B cell (primary cell): ENCODE measurements at regions not wholly inside any gene's neighbourhood (a gene's known extent, or its start where the extent isn't known, plus 50 kb on each side); places are given as distances from the start of the nearest gene placed in this dataset.
"Not testable (repeated sequence)": the region's sequence is repeated elsewhere in the genome, so short reads cannot be mapped to it uniquely, and the experiment has no call there.

Experiments
- ATAC-seq: fragments of 200-7000 bp; cut with Tn5 transposase; one replicate; pipeline ENCODE4 v1.10.0; 2021; ENCODE audit warnings: low read depth, mild to moderate bottlenecking, moderate number of reproducible peaks, moderate library complexity
- CTCF ChIA-PET: fragments of 350-600 bp; sonication (Branson Sonifier 250); formaldehyde crosslinking; loops from one replicate; lab custom pipeline; 2021; ENCODE audit warnings: antibody characterized with exemption, inconsistent platforms; lab: Charles Lee
- POLR2A ChIA-PET: fragments of 350-600 bp; sonication (Branson Sonifier 250); formaldehyde crosslinking; loops from one replicate; lab custom pipeline; 2021; ENCODE audit warnings: antibody characterized with exemption; lab: Charles Lee
- DNase-seq: peaks from one replicate; pipeline ENCODE4 v3.0.0; 2013
- H2AFZ ChIP-seq: 2 replicates; pipeline ENCODE4 v1.6.1; 2012; ENCODE audit warnings: mild to moderate bottlenecking, low read depth, low read length; ENCODE audit not compliant: insufficient read depth, poor library complexity, severe bottlenecking
- H3K27ac ChIP-seq, 2 donors: 1 replicate in 1 of 2; 2 replicates in 1 of 2; pipeline ENCODE4 v1.5.1; 2012 to 2013; ENCODE audit warnings: low read length in 2 of 2, mild to moderate bottlenecking in 2 of 2, moderate library complexity in 1 of 2
- H3K27me3 ChIP-seq, 4 experiments: fragments of 200-600 bp in 1 of 4; sonication (generic) in 1 of 4; replicated peaks in 1 of 4; 1 replicate in 2 of 4; 2 replicates in 2 of 4; pipeline versions ENCODE4 v1.6.1 to v1.7.0; 2013 to 2016; ENCODE audit warnings: low read length in 3 of 4, mild to moderate bottlenecking in 2 of 4, mixed read lengths in 1 of 4, moderate library complexity in 1 of 4; ENCODE audit not compliant: insufficient read depth in 4 of 4, control insufficient read depth in 3 of 4; ENCODE audit errors: control extremely low read depth in 1 of 4
- H3K36me3 ChIP-seq, 2 experiments: replicated peaks in 1 of 2; 1 replicate in 1 of 2; 2 replicates in 1 of 2; pipeline versions ENCODE4 v1.6.1 to v1.7.1; 2013; ENCODE audit warnings: low read length in 1 of 2; ENCODE audit not compliant: insufficient read depth in 2 of 2, control insufficient read depth in 1 of 2; ENCODE audit errors: control extremely low read depth in 1 of 2, extremely low read depth in 1 of 2
- H3K4me1 ChIP-seq, 2 donors: fragments of 200-600 bp in 1 of 2; sonication (generic) in 1 of 2; 1 replicate in 1 of 2; 2 replicates in 1 of 2; pipeline versions ENCODE4 v1.5.1 to v1.6.1; 2013 to 2017; ENCODE audit warnings: low read length in 2 of 2; ENCODE audit not compliant: control insufficient read depth in 2 of 2, insufficient read depth in 2 of 2
- H3K4me2 ChIP-seq: replicated peaks from 2 replicates; pipeline ENCODE3; 2012; ENCODE audit warnings: mild to moderate bottlenecking, low read depth, low read length; ENCODE audit not compliant: poor library complexity, severe bottlenecking
- H3K4me3 ChIP-seq, 5 experiments: fragments of 200-600 bp in 1 of 5; sonication (generic) in 1 of 5; 1 replicate in 3 of 5; 2 replicates in 2 of 5; pipeline versions ENCODE4 v1.5.1 to v1.7.0; 2011 to 2016; ENCODE audit warnings: low read length in 4 of 5, mild to moderate bottlenecking in 4 of 5, low read depth in 2 of 5, control low read depth in 1 of 5, moderate library complexity in 1 of 5; ENCODE audit not compliant: insufficient read depth in 1 of 5; ENCODE audit errors: control extremely low read depth in 1 of 5, extremely low read depth in 1 of 5
- H3K79me2 ChIP-seq: fragments of 200-600 bp; sonication (generic); one replicate; pipeline ENCODE4 v1.6.0; 2016; ENCODE audit warnings: low read length; ENCODE audit not compliant: control insufficient read depth, insufficient read depth
- H3K9ac ChIP-seq: fragments of 200-600 bp; sonication (generic); 2 replicates; pipeline ENCODE4 v1.6.1; 2017; ENCODE audit warnings: mild to moderate bottlenecking, low read length, moderate library complexity
- H3K9me3 ChIP-seq, 3 donors: one replicate each; pipeline versions ENCODE4 v1.6.1 to v1.7.1; 2013; ENCODE audit warnings: low read length in 2 of 3; ENCODE audit not compliant: control insufficient read depth in 2 of 3, insufficient read depth in 1 of 3; ENCODE audit errors: control extremely low read depth in 1 of 3
- H4K20me1 ChIP-seq: 2 replicates; pipeline ENCODE4 v1.6.0; 2012; ENCODE audit warnings: mild to moderate bottlenecking, low read length; ENCODE audit not compliant: insufficient read depth, control insufficient read depth, poor library complexity, severe bottlenecking
- H3K27ac Mint-ChIP-seq: one replicate; pipeline ENCODE4 v1.8.0; 2021; ENCODE audit warnings: mixed read lengths
- H3K27me3 Mint-ChIP-seq: one replicate; pipeline ENCODE4 v1.8.0; 2021; ENCODE audit warnings: mixed read lengths
- H3K4me1 Mint-ChIP-seq: one replicate; pipeline ENCODE4 v1.8.0; 2021; ENCODE audit warnings: mixed read lengths
- H3K4me3 Mint-ChIP-seq: one replicate; pipeline ENCODE4 v1.8.0; 2021; ENCODE audit warnings: mixed read lengths
- H3K9me3 Mint-ChIP-seq: one replicate; pipeline ENCODE4 v1.8.0; 2022; ENCODE audit warnings: mixed read lengths; ENCODE audit not compliant: insufficient read depth
- EZH2 ChIP-seq: IDR thresholded peaks from 2 replicates; pipeline ENCODE4 v1.6.1; 2012; ENCODE audit warnings: borderline replicate concordance, low read depth, mild to moderate bottlenecking, moderate library complexity, low read length; ENCODE audit not compliant: insufficient read depth, poor library complexity, severe bottlenecking
- WGBS: methylation state at CpG from one replicate; pipeline ENCODE4 v1.1.5; 2013; ENCODE audit warnings: missing lambda C conversion rate; ENCODE audit not compliant: insufficient coverage; 5-methylcytosine and 5-hydroxymethylcytosine counted together
- intact Hi-C: fragments of 100-400 bp; cut with micrococcal nuclease; formaldehyde crosslinking; loops from one replicate; pipeline ENCODE4 v1.10.0; 2022
- TF ChIP-seq, protein P1 (sequence below): fragments of 200-600 bp; IDR thresholded peaks from one replicate; pipeline ENCODE4 v1.8.0; 2022; ENCODE audit warnings: antibody characterized with exemption, mild to moderate bottlenecking

DNA sequence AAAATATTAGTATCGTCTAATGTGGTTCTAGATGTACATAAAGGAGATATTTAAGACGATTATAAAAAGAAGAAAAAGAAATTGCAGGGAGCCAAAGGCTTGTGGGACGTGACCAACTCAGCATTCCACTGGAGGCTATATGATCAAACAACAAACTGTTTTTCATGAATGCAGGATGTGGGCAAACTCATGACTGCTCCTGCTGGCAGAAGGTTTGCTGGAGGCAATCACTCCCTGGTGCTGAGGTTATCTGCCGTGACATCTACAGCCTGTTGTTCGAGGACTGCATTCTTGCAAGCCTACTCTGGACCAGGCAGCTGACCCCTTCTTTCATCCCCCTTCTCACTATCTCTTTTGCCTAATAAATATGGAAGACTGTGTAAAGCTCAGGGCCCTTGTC, 518.1 kb downstream of the UQCRFS1 start:
- WGBS, result 93% methylated on average over 5 of the region's 5 CpGs
- Histone ChIP-seq H3K4me2 (no peak overlapping the region), H3K27ac (no peak overlapping the region), H3K4me3 (no peak overlapping the region), H3K36me3 (no peaks in the 10 kb centered on the region), H4K20me1 (no peaks in the 10 kb centered on the region), H2AFZ (no peak overlapping the region), H3K9me3 (peaks cover 0 to 4% (median 0%) of the 10 kb centered on the region in 3 donors), H3K4me1 (no peaks in the 10 kb centered on the region), H3K27me3 (no peaks in the 10 kb centered on the region), H3K79me2 (no peaks in the 10 kb centered on the region), H3K9ac (no peak overlapping the region)
- no peaks in the 10 kb centered on the region for H3K4me1 Mint-ChIP-seq
- no peak for TF ChIP-seq EZH2
- TF ChIP-seq, protein P1, sequence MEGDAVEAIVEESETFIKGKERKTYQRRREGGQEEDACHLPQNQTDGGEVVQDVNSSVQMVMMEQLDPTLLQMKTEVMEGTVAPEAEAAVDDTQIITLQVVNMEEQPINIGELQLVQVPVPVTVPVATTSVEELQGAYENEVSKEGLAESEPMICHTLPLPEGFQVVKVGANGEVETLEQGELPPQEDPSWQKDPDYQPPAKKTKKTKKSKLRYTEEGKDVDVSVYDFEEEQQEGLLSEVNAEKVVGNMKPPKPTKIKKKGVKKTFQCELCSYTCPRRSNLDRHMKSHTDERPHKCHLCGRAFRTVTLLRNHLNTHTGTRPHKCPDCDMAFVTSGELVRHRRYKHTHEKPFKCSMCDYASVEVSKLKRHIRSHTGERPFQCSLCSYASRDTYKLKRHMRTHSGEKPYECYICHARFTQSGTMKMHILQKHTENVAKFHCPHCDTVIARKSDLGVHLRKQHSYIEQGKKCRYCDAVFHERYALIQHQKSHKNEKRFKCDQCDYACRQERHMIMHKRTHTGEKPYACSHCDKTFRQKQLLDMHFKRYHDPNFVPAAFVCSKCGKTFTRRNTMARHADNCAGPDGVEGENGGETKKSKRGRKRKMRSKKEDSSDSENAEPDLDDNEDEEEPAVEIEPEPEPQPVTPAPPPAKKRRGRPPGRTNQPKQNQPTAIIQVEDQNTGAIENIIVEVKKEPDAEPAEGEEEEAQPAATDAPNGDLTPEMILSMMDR, result no peak
- CTCF ChIA-PET, result no interaction called here
- ATAC-seq, result no peak
- POLR2A ChIA-PET, result no interaction called here
- DNase-seq, result no peak
- intact Hi-C loops, result no loop called here
- H3K27me3 Mint-ChIP-seq, result no peaks in the 10 kb centered on the region
- no peak overlapping the region for H3K27ac Mint-ChIP-seq
- H3K4me3 Mint-ChIP-seq, result no peak overlapping the region
- H3K9me3 Mint-ChIP-seq, result no peaks in the 10 kb centered on the region

DNA sequence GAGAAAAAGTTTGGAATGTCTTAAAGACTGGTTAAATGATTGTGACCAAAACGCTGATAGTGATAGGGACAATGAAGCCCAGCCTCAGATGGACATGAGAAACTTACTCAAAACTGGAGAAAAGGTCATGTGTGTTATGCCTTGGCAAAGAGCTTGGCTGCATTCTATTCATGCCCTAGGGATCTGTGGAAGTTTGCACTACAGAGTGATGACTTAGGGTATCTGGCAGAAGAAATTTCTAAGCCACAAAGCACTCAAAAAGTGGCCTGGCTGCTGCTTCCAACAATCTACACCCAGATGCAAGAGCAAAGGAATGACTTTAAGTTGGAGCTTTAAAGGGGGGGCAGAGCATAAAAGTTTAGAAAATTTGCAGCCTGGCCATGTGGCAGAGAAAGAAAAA, 521.3 kb downstream of the UQCRFS1 start:
- no peaks in the 10 kb centered on the region for H3K27me3 ChIP-seq
- CTCF ChIA-PET, result no interaction called here

DNA sequence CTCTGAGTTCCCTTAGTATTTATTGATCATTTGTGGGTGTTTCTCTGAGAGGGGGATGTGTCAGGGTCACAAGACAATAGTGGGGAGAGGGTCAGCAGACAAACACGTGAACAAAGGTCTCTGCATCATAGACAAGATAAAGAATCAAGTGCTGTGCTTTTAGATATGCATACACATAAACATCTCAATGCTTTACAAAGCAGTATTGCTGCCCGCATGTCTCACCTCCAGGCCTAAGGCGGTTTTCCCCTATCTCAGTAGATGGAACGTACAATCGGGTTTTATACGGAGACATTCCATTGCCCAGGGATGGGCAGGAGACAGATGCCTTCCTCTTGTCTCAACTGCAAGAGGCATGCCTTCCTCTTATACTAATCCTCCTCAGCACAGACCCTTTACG, 523.5 kb downstream of the UQCRFS1 start:
- H4K20me1 ChIP-seq, H3K4me3 ChIP-seq, H3K79me2 ChIP-seq, H3K27me3 ChIP-seq, H3K9me3 Mint-ChIP-seq, H3K27me3 Mint-ChIP-seq, POLR2A ChIA-PET, ATAC-seq, H3K27ac Mint-ChIP-seq, DNase-seq, H3K9ac ChIP-seq, H3K36me3 ChIP-seq, CTCF ChIA-PET, H3K4me1 ChIP-seq, H2AFZ ChIP-seq, H3K27ac ChIP-seq, intact Hi-C loops, H3K4me2 ChIP-seq, H3K9me3 ChIP-seq, H3K4me1 Mint-ChIP-seq, H3K4me3 Mint-ChIP-seq: not testable (repeated sequence)
- WGBS, result no CpG with 5 or more reads among the region's 7 CpGs

More for the DNA sequence above, 521.3 kb downstream of the UQCRFS1 start:
- DNase-seq (no peak), ATAC-seq (no peak)
- TF ChIP-seq, protein P1, result no peak
- no peak for TF ChIP-seq EZH2
- Histone ChIP-seq H3K4me2 (no peak overlapping the region), H3K4me3 (no peak overlapping the region), H3K9me3 (peaks cover 0 to 4% (median 0%) of the 10 kb centered on the region in 3 donors), H3K79me2 (no peaks in the 10 kb centered on the region), H3K36me3 (no peaks in the 10 kb centered on the region), H4K20me1 (no peaks in the 10 kb centered on the region), H3K4me1 (no peaks in the 10 kb centered on the region), H3K27ac (no peak overlapping the region), H2AFZ (no peak overlapping the region), H3K9ac (no peak overlapping the region)
- intact Hi-C loops, result no loop called here
- H3K4me1 Mint-ChIP-seq, result no peaks in the 10 kb centered on the region
- no peak overlapping the region for H3K27ac Mint-ChIP-seq
- no peaks in the 10 kb centered on the region for H3K27me3 Mint-ChIP-seq
- WGBS, result 65% methylated on average over 1 of the region's 1 CpG
- H3K9me3 Mint-ChIP-seq, result no peaks in the 10 kb centered on the region
- POLR2A ChIA-PET, result no interaction called here
- H3K4me3 Mint-ChIP-seq, result no peak overlapping the region
